GM12878 (cell line): ENCODE measurements at regions not wholly inside any gene's neighbourhood (a gene's known extent, or its start where the extent isn't known, plus 50 kb on each side); places are given as distances from the start of the nearest gene placed in this dataset.

Experiments
- ATAC-seq: fragments of 200-7000 bp; cut with Tn5 transposase; 3 replicates; pipeline ENCODE4 v1.9.1; 2020; ENCODE audit warnings: mild to moderate bottlenecking, moderate library complexity
- BruUV-seq: library from RNA; stranded (reverse); fragments of 400-500 nt; replicated peaks from 2 replicates; lab custom pipeline; 2021; lab: Mats Ljungman, UMichigan
- CTCF ChIA-PET: fragments of 300-600 bp; sonication (Branson Sonifier 250); formaldehyde crosslinking; extraction: SDS; loops from one replicate; lab custom pipeline; 2021; ENCODE audit warnings: inconsistent platforms; lab: Yijun Ruan, JAX
- POLR2A ChIA-PET: fragments of 350-600 bp; formaldehyde crosslinking; extraction: SDS; loops from one replicate; lab custom pipeline; 2021; ENCODE audit warnings: inconsistent platforms; lab: Charles Lee
- RAD21 ChIA-PET: fragments of 300-600 bp; sonication (Branson Sonifier 250); formaldehyde crosslinking; loops from one replicate; lab custom pipeline; 2023; ENCODE audit warnings: antibody characterized with exemption; ENCODE audit not compliant: unreplicated experiment; lab: Charles Lee
- SMC1A ChIA-PET: fragments of 300-600 bp; sonication (Branson Sonifier 250); formaldehyde crosslinking; loops from one replicate; lab custom pipeline; 2023; ENCODE audit not compliant: unreplicated experiment, uncharacterized antibody; lab: Charles Lee
- DNase-seq: peaks from one replicate; pipeline ENCODE4 v3.0.0-alpha.2; 2011; ENCODE audit warnings: low read depth, low spot score
- FAIRE-seq: peaks from 3 replicates; lab custom pipeline; 2011; peaks lifted over from hg19 to GRCh38; lab: Jason Lieb, UNC
- H2AFZ ChIP-seq: 2 replicates; pipeline ENCODE4 v1.6.0; 2011; ENCODE audit warnings: low read depth, low read length, control low read depth; ENCODE audit not compliant: control insufficient read depth
- H3K27ac ChIP-seq: 2 replicates; pipeline ENCODE4 v1.5.1; 2011; ENCODE audit warnings: control low read depth; ENCODE audit not compliant: control insufficient read depth, insufficient read depth
- H3K27me3 ChIP-seq, 2 experiments: replicated peaks in 1 of 2; 2 replicates each; pipeline versions ENCODE4 v1.6.0 to v1.6.1; 2011; ENCODE audit warnings: low read length in 1 of 2; ENCODE audit not compliant: control insufficient read depth in 2 of 2, insufficient read depth in 2 of 2
- H3K36me3 ChIP-seq, 2 experiments: 2 replicates each; pipeline ENCODE4 v1.5.1; 2011; ENCODE audit warnings: low read length in 1 of 2; ENCODE audit not compliant: control insufficient read depth in 2 of 2, insufficient read depth in 2 of 2
- H3K4me1 ChIP-seq: 2 replicates; pipeline ENCODE4 v1.6.1; 2011; ENCODE audit warnings: mild to moderate bottlenecking, low read length, moderate library complexity, mixed read lengths; ENCODE audit not compliant: control insufficient read depth, insufficient read depth
- H3K4me2 ChIP-seq: 2 replicates; pipeline ENCODE4 v1.6.0; 2011; ENCODE audit warnings: control low read depth; ENCODE audit not compliant: control insufficient read depth, insufficient read depth
- H3K4me3 ChIP-seq: fragments of 200-600 bp; sonication (generic); 2 replicates; pipeline ENCODE4 v1.5.1; 2016
- H3K79me2 ChIP-seq: 2 replicates; pipeline ENCODE4 v1.6.0; 2011; ENCODE audit warnings: low read length; ENCODE audit not compliant: control insufficient read depth, insufficient read depth
- H3K9ac ChIP-seq: 2 replicates; pipeline ENCODE4 v1.8.0; 2011; ENCODE audit warnings: low read length, control low read depth, mixed read lengths; ENCODE audit not compliant: control insufficient read depth, insufficient read depth
- H3K9me3 ChIP-seq: replicated peaks from 3 replicates; pipeline ENCODE4 v1.5.1; 2011; ENCODE audit warnings: mild to moderate bottlenecking, low read length; ENCODE audit not compliant: control insufficient read depth, insufficient read depth
- H4K20me1 ChIP-seq: 2 replicates; pipeline ENCODE4 v1.6.0; 2011; ENCODE audit not compliant: control insufficient read depth, insufficient read depth
- BMI1 ChIP-seq: fragments of 450-650 bp; IDR thresholded peaks from 2 replicates; pipeline ENCODE4 v1.6.1; 2016; ENCODE audit warnings: mild to moderate bottlenecking, moderate library complexity, borderline replicate concordance
- CUX1 ChIP-seq: IDR thresholded peaks from 2 replicates; pipeline ENCODE4 v1.6.1; 2012; ENCODE audit warnings: improper control_type of control experiment, low read depth, low read length; ENCODE audit not compliant: insufficient replicate concordance
- DPF2 ChIP-seq: fragments of 450-650 bp; IDR thresholded peaks from 2 replicates; pipeline ENCODE4 v1.6.1; 2017; ENCODE audit warnings: mild to moderate bottlenecking
- HDGF ChIP-seq: fragments of 450-650 bp; IDR thresholded peaks from 2 replicates; pipeline ENCODE4 v1.6.1; 2016; ENCODE audit warnings: antibody characterized with exemption
- MEF2B ChIP-seq: fragments of 450-650 bp; IDR thresholded peaks from 2 replicates; pipeline ENCODE4 v1.6.1; 2018; ENCODE audit warnings: mild to moderate bottlenecking, moderate library complexity; ENCODE audit not compliant: partially characterized antibody, poor library complexity, severe bottlenecking
- MTA2 ChIP-seq: fragments of 450-650 bp; IDR thresholded peaks from 2 replicates; pipeline ENCODE4 v1.6.1; 2016; ENCODE audit warnings: low read depth, mild to moderate bottlenecking, moderate library complexity
- MTA3 ChIP-seq: IDR thresholded peaks from 2 replicates; pipeline ENCODE4 v1.6.1; 2012; ENCODE audit warnings: low read length, inconsistent platforms, borderline replicate concordance
- NFXL1 ChIP-seq: fragments of 450-650 bp; IDR thresholded peaks from 2 replicates; pipeline ENCODE4 v1.6.1; 2017; ENCODE audit warnings: antibody characterized with exemption, mild to moderate bottlenecking, borderline replicate concordance
- NKRF ChIP-seq: fragments of 450-650 bp; conservative IDR thresholded peaks from 2 replicates; pipeline ENCODE4 v1.6.1; 2017; ENCODE audit warnings: mild to moderate bottlenecking, moderate library complexity
- NRF1 ChIP-seq: conservative IDR thresholded peaks from 2 replicates; pipeline ENCODE4 v1.6.1; 2011; ENCODE audit warnings: mild to moderate bottlenecking, low read depth, low read length, improper control_type of control experiment
- POU2F2 ChIP-seq: IDR thresholded peaks from 3 replicates; pipeline ENCODE4 v1.6.1; 2011; ENCODE audit warnings: low read depth, mild to moderate bottlenecking, low read length, borderline replicate concordance
- STAT1 ChIP-seq: fragments of 450-650 bp; conservative IDR thresholded peaks from 2 replicates; pipeline ENCODE4 v1.6.1; 2014; ENCODE audit warnings: antibody characterized with exemption, mild to moderate bottlenecking
- WGBS: methylation state at CpG from one replicate; pipeline ENCODE4 v1.1.6; 2016; ENCODE audit warnings: low lambda C conversion rate; ENCODE audit not compliant: insufficient replicate concordance, insufficient coverage; ENCODE audit errors: missing lambda C conversion rate; 5-methylcytosine and 5-hydroxymethylcytosine counted together
- in situ Hi-C: fragments of 300-500 bp; cut with MboI; formaldehyde crosslinking; loops from 9 replicates; pipeline ENCODE4 v1.14.3; 2018; ENCODE audit warnings: mixed read lengths
- intact Hi-C: fragments of 100-400 bp; cut with micrococcal nuclease; formaldehyde crosslinking; loops from one replicate; pipeline ENCODE4 v1.14.2; 2022; ENCODE audit not compliant: unreplicated experiment

- no peak for TF ChIP-seq CUX1
- TF ChIP-seq NRF1 = no peak
- TF ChIP-seq MEF2B = peak; percentile 58
- no peak for TF ChIP-seq POU2F2
- no peak for TF ChIP-seq MTA3
Observed at GRCh38 chr2:204260162-204260877, 285.0 kb upstream of the PARD3B start (continued).

- H3K4me1 ChIP-seq = no peaks in the 10 kb centered on the region
- FAIRE-seq (no peak), DNase-seq (no peak), ATAC-seq (no peak)
- no peaks in the 10 kb centered on the region for H3K36me3 ChIP-seq
- H3K4me2 ChIP-seq = no peak overlapping the region
- no peak overlapping the region for H3K9ac ChIP-seq
- no peaks in the 10 kb centered on the region for H4K20me1 ChIP-seq
- 0% methylated on average over 2 of the region's 2 CpGs for WGBS
- no peaks in the 10 kb centered on the region for H3K79me2 ChIP-seq
- intact Hi-C loops (loop anchor here (5.0 kb wide), 2 partner anchors 114 to 431 kb away; no protein-coding TSS in a partner anchor), in situ Hi-C loops (no loop called here)
- ChIA-PET CTCF (interaction anchor here (0.6 to 3.1 kb wide), 15 partner anchors 10 to 1624 kb away, joined by 3 to 21 read pairs (median 4); no protein-coding TSS in a partner anchor), RAD21 (interaction anchor here (1.7 to 3.0 kb wide), 3 partner anchors 62 to 1415 kb away, joined by 6 to 10 read pairs (median 7); no protein-coding TSS in a partner anchor), POLR2A (no interaction called here), SMC1A (interaction anchor here (0.6 to 1.9 kb wide), 7 partner anchors 9 to 431 kb away, joined by 3 to 5 read pairs (median 3); no protein-coding TSS in a partner anchor)
- H2AFZ ChIP-seq = no peak overlapping the region
- H3K4me3 ChIP-seq = no peak overlapping the region
- TF ChIP-seq BMI1 = no peak
- TF ChIP-seq MTA2 = no peak
- TF ChIP-seq DPF2 = no peak
- TF ChIP-seq NKRF = no peak
- TF ChIP-seq NFXL1 = no peak
- TF ChIP-seq STAT1 = no peak
- TF ChIP-seq HDGF = no peak
- H3K9me3 ChIP-seq = no peaks in the 10 kb centered on the region
- no peak overlapping the region for H3K27ac ChIP-seq
- no peaks in the 10 kb centered on the region for H3K27me3 ChIP-seq
- BruUV-seq = no TSS peak
Observed at GRCh38 chr2:204260901-204261300, 284.4 kb upstream of the PARD3B start.
